ENCODE measurements at regions not wholly inside any gene's neighbourhood (a gene's known extent, or its start where the extent isn't known, plus 50 kb on each side); places are given as distances from the start of the nearest gene placed in this dataset.
A peak's percentile ranks its signal among the peaks of the same experiment; 100 is the strongest.

GRCh38 chr4:120633810-120634209 is 288.7 kb downstream of the PRDM5 start:
- Histone ChIP-seq H3K27me3 (ENCODE audit: insufficient read depth) (no peaks in the 10 kb centered on the region), H3K4me3 (ENCODE audit: low read depth in 2 of 2, low read length in 1 of 2) (no peak overlapping the region)
- CTCF ChIA-PET: no interaction called here

GRCh38 chr4:120630427-120630826 is 292.1 kb downstream of the PRDM5 start:
- H4K20me1 ChIP-seq (ENCODE audit: insufficient read depth): no peaks in the 10 kb centered on the region
- H3K9ac ChIP-seq: no peak overlapping the region
- H3K9me3 ChIP-seq: no peaks in the 10 kb centered on the region
- no peaks in the 10 kb centered on the region for H3K36me3 ChIP-seq (replicated peaks in 1 of 2; ENCODE audit: control insufficient read depth in 1 of 2, insufficient read depth in 2 of 2, low read length in 1 of 2)
- no peaks in the 10 kb centered on the region for H3K79me2 ChIP-seq (ENCODE audit: insufficient read depth)
- DNase-seq: no peak
- no peaks in the 10 kb centered on the region for H3F3A ChIP-seq (replicated peaks; ENCODE audit: insufficient read depth)
- no peak for TF ChIP-seq ZBTB33 (IDR thresholded peaks at IDR 0.05; ENCODE audit: borderline replicate concordance, low read depth)
- TF ChIP-seq REST (IDR thresholded peaks at IDR 0.05; ENCODE audit: low read depth, low read length): peak; percentile 90
- TF ChIP-seq YY1 (IDR thresholded peaks at IDR 0.05; ENCODE audit: low read depth): no peak
- no peak overlapping the region for H2AFZ ChIP-seq (ENCODE audit: low read depth)
- no peak overlapping the region for H3K27ac ChIP-seq (ENCODE audit: low read depth in 2 of 2, low read length in 1 of 2)
- 86% methylated on average over 1 of the region's 1 CpG for WGBS (ENCODE audit: low lambda C conversion rate)
- ChIA-PET POLR2A (no interaction called here), CTCF (no interaction called here)
- peaks cover 0 to 4% of the 10 kb centered on the region in 2 experiments; a peak in 1 of 4 replicates for H3K4me1 ChIP-seq (ENCODE audit: control insufficient read depth in 1 of 2, insufficient read depth in 2 of 2, low read depth in 1 of 2, low read length in 1 of 2)
- H3K4me2 ChIP-seq: no peak overlapping the region
- H3K9me2 ChIP-seq: no peaks in the 10 kb centered on the region
- no peak overlapping the region for H3K4me3 ChIP-seq (ENCODE audit: low read depth in 2 of 2, low read length in 1 of 2)
- no peaks in the 10 kb centered on the region for H3K27me3 ChIP-seq (ENCODE audit: insufficient read depth)

More at GRCh38 chr4:120633810-120634209, 288.7 kb downstream of the PRDM5 start:
- H3K4me2 ChIP-seq: no peak overlapping the region
- H3K79me2 ChIP-seq (ENCODE audit: insufficient read depth): no peaks in the 10 kb centered on the region
- no peaks in the 10 kb centered on the region for H3K9me3 ChIP-seq
- no peak overlapping the region for H3K27ac ChIP-seq (ENCODE audit: low read depth in 2 of 2, low read length in 1 of 2)
- TF ChIP-seq CTCF (IDR thresholded peaks at IDR 0.05): no peak
- no peak for TF ChIP-seq TEAD4 (IDR thresholded peaks at IDR 0.05; ENCODE audit: borderline replicate concordance, insufficient read depth)
- TF ChIP-seq FOXJ3 (CRISPR knock-in tag; IDR thresholded peaks at IDR 0.05): no peak
- TF ChIP-seq SMC3 (IDR thresholded peaks at IDR 0.05; ENCODE audit: low read depth, low read length): no peak
- no peak for TF ChIP-seq EP300 (IDR thresholded peaks at IDR 0.05; ENCODE audit: borderline replicate concordance in 1 of 2, low read depth in 1 of 2, low read length in 1 of 2)
- no peak for TF ChIP-seq YY1 (IDR thresholded peaks at IDR 0.05; ENCODE audit: low read depth)
- no peaks in the 10 kb centered on the region for H3K36me3 ChIP-seq (replicated peaks in 1 of 2; ENCODE audit: control insufficient read depth in 1 of 2, insufficient read depth in 2 of 2, low read length in 1 of 2)
- no peaks in the 10 kb centered on the region for H3K9me2 ChIP-seq
- H3K4me1 ChIP-seq (ENCODE audit: control insufficient read depth in 1 of 2, insufficient read depth in 2 of 2, low read depth in 1 of 2, low read length in 1 of 2): peaks cover 0 to 4% of the 10 kb centered on the region in 2 experiments; a peak in 1 of 4 replicates
- H3K9ac ChIP-seq: no peak overlapping the region
- no peak overlapping the region for H2AFZ ChIP-seq (ENCODE audit: low read depth)
- H3F3A ChIP-seq (replicated peaks; ENCODE audit: insufficient read depth): no peaks in the 10 kb centered on the region
- POLR2A ChIA-PET: no interaction called here
- no peaks in the 10 kb centered on the region for H4K20me1 ChIP-seq (ENCODE audit: insufficient read depth)
- DNase-seq: no peak
